WTC11 (cell line): ENCODE measurements at regions not wholly inside any gene's neighbourhood (a gene's known extent, or its start where the extent isn't known, plus 50 kb on each side); places are given as distances from the start of the nearest gene placed in this dataset.

Experiments
- CREB1 ChIP-seq: sonication (generic); formaldehyde crosslinking; IDR thresholded peaks from 2 replicates; pipeline ENCODE4 v1.8.0; 2023; ENCODE audit warnings: mild to moderate bottlenecking, missing genetic modification reagents
- ERG ChIP-seq: fragments of 250-450 bp; sonication (Bioruptor Pico); IDR thresholded peaks from 2 replicates; pipeline ENCODE4 v1.8.0; 2021; ENCODE audit warnings: mild to moderate bottlenecking
- ETV6 ChIP-seq: sonication (generic); formaldehyde crosslinking; IDR thresholded peaks from 2 replicates; pipeline ENCODE4 v1.8.1; 2022; ENCODE audit warnings: mild to moderate bottlenecking, missing genetic modification reagents
- NFATC4 ChIP-seq: fragments of 250-450 bp; sonication (Bioruptor Pico); IDR thresholded peaks from 2 replicates; pipeline ENCODE4 v1.9.0; 2021; ENCODE audit warnings: mild to moderate bottlenecking
- NR2C2 ChIP-seq: sonication (generic); formaldehyde crosslinking; IDR thresholded peaks from 2 replicates; pipeline ENCODE4 v1.8.0; 2022; ENCODE audit warnings: mild to moderate bottlenecking, missing genetic modification reagents
- PRRX2 ChIP-seq: fragments of 250-450 bp; sonication (Bioruptor Pico); IDR thresholded peaks from 2 replicates; pipeline ENCODE4 v1.8.0; 2021; ENCODE audit warnings: mild to moderate bottlenecking
- TCF7 ChIP-seq: sonication (generic); formaldehyde crosslinking; IDR thresholded peaks from 2 replicates; pipeline ENCODE4 v1.8.0; 2022; ENCODE audit warnings: mild to moderate bottlenecking, low read depth, missing genetic modification reagents, moderate library complexity
- ZBTB43 ChIP-seq: sonication (generic); formaldehyde crosslinking; IDR thresholded peaks from 2 replicates; pipeline ENCODE4 v1.8.1; 2023; ENCODE audit warnings: mild to moderate bottlenecking, missing genetic modification reagents
- ZNF532 ChIP-seq: fragments of 250-450 bp; sonication (Bioruptor Pico); IDR thresholded peaks from 2 replicates; pipeline ENCODE4 v1.9.0; 2021; ENCODE audit warnings: mild to moderate bottlenecking, borderline replicate concordance
- TF ChIP-seq, protein P1 (sequence below): sonication (generic); formaldehyde crosslinking; IDR thresholded peaks from 2 replicates; pipeline ENCODE4 v1.8.0; 2022; ENCODE audit warnings: mild to moderate bottlenecking, missing genetic modification reagents
- TF ChIP-seq, protein P2 (sequence below): fragments of 200-600 bp; IDR thresholded peaks from 2 replicates; pipeline ENCODE4 v1.8.0; 2022; ENCODE audit warnings: antibody characterized with exemption
- TF ChIP-seq, protein P3 (sequence below): sonication (generic); formaldehyde crosslinking; conservative IDR thresholded peaks from 2 replicates; pipeline ENCODE4 v1.8.1; 2023; ENCODE audit warnings: mild to moderate bottlenecking, low read depth, missing genetic modification reagents, moderate library complexity

DNA sequence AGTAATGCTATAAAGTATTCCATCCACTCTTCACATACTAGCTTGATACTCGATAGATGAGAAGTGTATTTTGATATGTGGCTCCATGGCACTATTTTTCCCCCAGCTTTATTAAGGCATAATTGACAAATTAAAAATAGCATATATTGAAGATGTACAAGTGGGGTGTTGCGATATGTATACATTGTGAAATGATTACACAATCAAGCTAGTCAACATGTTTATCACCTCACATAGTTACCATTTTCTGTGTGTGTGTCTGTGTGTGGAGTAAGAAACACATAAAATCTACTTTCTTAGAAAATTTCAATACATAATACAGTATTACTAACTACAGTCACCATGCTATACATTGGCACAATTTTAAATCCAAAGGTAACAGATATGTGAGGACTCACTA is 82.5 kb upstream of the MYT1L start:
- TF ChIP-seq, protein P1, sequence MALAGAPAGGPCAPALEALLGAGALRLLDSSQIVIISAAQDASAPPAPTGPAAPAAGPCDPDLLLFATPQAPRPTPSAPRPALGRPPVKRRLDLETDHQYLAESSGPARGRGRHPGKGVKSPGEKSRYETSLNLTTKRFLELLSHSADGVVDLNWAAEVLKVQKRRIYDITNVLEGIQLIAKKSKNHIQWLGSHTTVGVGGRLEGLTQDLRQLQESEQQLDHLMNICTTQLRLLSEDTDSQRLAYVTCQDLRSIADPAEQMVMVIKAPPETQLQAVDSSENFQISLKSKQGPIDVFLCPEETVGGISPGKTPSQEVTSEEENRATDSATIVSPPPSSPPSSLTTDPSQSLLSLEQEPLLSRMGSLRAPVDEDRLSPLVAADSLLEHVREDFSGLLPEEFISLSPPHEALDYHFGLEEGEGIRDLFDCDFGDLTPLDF: no peak
- TF ChIP-seq ETV6 (CRISPR knock-in tag): no peak
- TF ChIP-seq, protein P2, sequence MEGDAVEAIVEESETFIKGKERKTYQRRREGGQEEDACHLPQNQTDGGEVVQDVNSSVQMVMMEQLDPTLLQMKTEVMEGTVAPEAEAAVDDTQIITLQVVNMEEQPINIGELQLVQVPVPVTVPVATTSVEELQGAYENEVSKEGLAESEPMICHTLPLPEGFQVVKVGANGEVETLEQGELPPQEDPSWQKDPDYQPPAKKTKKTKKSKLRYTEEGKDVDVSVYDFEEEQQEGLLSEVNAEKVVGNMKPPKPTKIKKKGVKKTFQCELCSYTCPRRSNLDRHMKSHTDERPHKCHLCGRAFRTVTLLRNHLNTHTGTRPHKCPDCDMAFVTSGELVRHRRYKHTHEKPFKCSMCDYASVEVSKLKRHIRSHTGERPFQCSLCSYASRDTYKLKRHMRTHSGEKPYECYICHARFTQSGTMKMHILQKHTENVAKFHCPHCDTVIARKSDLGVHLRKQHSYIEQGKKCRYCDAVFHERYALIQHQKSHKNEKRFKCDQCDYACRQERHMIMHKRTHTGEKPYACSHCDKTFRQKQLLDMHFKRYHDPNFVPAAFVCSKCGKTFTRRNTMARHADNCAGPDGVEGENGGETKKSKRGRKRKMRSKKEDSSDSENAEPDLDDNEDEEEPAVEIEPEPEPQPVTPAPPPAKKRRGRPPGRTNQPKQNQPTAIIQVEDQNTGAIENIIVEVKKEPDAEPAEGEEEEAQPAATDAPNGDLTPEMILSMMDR: no peak
- TF ChIP-seq ERG (CRISPR knock-in tag): no peak
- TF ChIP-seq CREB1 (CRISPR knock-in tag): no peak
- TF ChIP-seq, protein P3, sequence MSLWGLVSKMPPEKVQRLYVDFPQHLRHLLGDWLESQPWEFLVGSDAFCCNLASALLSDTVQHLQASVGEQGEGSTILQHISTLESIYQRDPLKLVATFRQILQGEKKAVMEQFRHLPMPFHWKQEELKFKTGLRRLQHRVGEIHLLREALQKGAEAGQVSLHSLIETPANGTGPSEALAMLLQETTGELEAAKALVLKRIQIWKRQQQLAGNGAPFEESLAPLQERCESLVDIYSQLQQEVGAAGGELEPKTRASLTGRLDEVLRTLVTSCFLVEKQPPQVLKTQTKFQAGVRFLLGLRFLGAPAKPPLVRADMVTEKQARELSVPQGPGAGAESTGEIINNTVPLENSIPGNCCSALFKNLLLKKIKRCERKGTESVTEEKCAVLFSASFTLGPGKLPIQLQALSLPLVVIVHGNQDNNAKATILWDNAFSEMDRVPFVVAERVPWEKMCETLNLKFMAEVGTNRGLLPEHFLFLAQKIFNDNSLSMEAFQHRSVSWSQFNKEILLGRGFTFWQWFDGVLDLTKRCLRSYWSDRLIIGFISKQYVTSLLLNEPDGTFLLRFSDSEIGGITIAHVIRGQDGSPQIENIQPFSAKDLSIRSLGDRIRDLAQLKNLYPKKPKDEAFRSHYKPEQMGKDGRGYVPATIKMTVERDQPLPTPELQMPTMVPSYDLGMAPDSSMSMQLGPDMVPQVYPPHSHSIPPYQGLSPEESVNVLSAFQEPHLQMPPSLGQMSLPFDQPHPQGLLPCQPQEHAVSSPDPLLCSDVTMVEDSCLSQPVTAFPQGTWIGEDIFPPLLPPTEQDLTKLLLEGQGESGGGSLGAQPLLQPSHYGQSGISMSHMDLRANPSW (CRISPR knock-in tag): no peak
- TF ChIP-seq PRRX2 (CRISPR knock-in tag): no peak
- TF ChIP-seq ZBTB43 (CRISPR knock-in tag): no peak
- TF ChIP-seq NFATC4: no peak
- TF ChIP-seq ZNF532 (CRISPR knock-in tag): no peak
- no peak for TF ChIP-seq NR2C2 (CRISPR knock-in tag)
- TF ChIP-seq TCF7 (CRISPR knock-in tag): no peak
